GM23338 (cell line): ENCODE measurements at regions not wholly inside any gene's neighbourhood (a gene's known extent, or its start where the extent isn't known, plus 50 kb on each side); places are given as distances from the start of the nearest gene placed in this dataset.

Experiments
- CREB1 ChIP-seq: fragments of 250-450 bp; sonication (Bioruptor Pico); IDR thresholded peaks from 2 replicates; pipeline ENCODE4 v1.5.0; 2020; ENCODE audit warnings: low read depth, mild to moderate bottlenecking, moderate library complexity
- EZH2 ChIP-seq: fragments of 200-600 bp; sonication (generic); IDR thresholded peaks from one replicate; pipeline ENCODE4 v1.8.0; 2017; ENCODE audit warnings: antibody characterized with exemption, mild to moderate bottlenecking, low read depth; ENCODE audit not compliant: unreplicated experiment
- EZH2phosphoT487 ChIP-seq: fragments of 200-600 bp; sonication (generic); IDR thresholded peaks from one replicate; pipeline ENCODE4 v1.8.1; 2018; ENCODE audit warnings: antibody characterized with exemption; ENCODE audit not compliant: unreplicated experiment
- JUNB ChIP-seq: IDR thresholded peaks from one replicate; pipeline ENCODE4 v1.6.1; 2016; ENCODE audit warnings: antibody characterized with exemption; ENCODE audit not compliant: unreplicated experiment
- POLR2AphosphoS5 ChIP-seq: IDR thresholded peaks from 2 replicates; pipeline ENCODE4 v1.6.1; 2016; ENCODE audit warnings: antibody characterized with exemption, low read depth
- ZNF114 ChIP-seq: fragments of 250-450 bp; sonication (Bioruptor Pico); IDR thresholded peaks from 2 replicates; pipeline ENCODE4 v1.5.0; 2020; ENCODE audit warnings: mild to moderate bottlenecking, moderate library complexity
- ZNF331 ChIP-seq: fragments of 250-450 bp; sonication (Bioruptor Pico); IDR thresholded peaks from 2 replicates; pipeline ENCODE4 v1.5.0; 2020; ENCODE audit warnings: low read depth, mild to moderate bottlenecking, moderate library complexity
- TF ChIP-seq, protein P1 (sequence below): IDR thresholded peaks from one replicate; pipeline ENCODE4 v1.6.1; 2018; ENCODE audit warnings: antibody characterized with exemption; ENCODE audit not compliant: unreplicated experiment
- TF ChIP-seq, protein P2 (sequence below), 2 experiments: fragments of 200-600 bp in 1 of 2; sonication (generic) in 1 of 2; conservative IDR thresholded peaks; 2 replicates each; pipeline versions ENCODE4 v1.5.1 to v1.6.1; 2016 to 2017; ENCODE audit warnings: antibody characterized with exemption in 2 of 2, low read depth in 2 of 2, mild to moderate bottlenecking in 2 of 2, moderate library complexity in 1 of 2
- TF ChIP-seq, protein P3 (sequence below): IDR thresholded peaks from 2 replicates; pipeline ENCODE4 v1.6.1; 2016; ENCODE audit warnings: antibody characterized with exemption

DNA sequence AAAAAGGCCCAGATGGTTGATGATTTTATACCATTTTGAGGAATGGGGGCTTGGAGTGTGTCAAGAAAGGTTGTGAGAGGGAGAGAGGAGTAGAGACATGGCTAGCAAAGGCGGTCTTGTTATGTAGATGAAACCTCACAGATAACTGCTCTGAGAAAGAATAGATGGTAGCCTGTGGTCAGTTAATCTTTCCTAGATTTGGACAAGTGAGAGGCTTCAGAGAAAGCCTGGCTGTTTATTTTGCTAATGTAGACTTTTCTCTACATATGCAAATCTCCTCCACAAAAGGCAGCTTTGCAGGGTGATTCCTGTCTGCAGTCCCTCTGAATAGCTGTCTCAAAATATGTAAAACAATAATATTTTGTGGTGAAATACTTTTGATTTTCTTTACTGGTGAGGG, 177.3 kb downstream of the OTOL1 start:
- TF ChIP-seq, protein P1, sequence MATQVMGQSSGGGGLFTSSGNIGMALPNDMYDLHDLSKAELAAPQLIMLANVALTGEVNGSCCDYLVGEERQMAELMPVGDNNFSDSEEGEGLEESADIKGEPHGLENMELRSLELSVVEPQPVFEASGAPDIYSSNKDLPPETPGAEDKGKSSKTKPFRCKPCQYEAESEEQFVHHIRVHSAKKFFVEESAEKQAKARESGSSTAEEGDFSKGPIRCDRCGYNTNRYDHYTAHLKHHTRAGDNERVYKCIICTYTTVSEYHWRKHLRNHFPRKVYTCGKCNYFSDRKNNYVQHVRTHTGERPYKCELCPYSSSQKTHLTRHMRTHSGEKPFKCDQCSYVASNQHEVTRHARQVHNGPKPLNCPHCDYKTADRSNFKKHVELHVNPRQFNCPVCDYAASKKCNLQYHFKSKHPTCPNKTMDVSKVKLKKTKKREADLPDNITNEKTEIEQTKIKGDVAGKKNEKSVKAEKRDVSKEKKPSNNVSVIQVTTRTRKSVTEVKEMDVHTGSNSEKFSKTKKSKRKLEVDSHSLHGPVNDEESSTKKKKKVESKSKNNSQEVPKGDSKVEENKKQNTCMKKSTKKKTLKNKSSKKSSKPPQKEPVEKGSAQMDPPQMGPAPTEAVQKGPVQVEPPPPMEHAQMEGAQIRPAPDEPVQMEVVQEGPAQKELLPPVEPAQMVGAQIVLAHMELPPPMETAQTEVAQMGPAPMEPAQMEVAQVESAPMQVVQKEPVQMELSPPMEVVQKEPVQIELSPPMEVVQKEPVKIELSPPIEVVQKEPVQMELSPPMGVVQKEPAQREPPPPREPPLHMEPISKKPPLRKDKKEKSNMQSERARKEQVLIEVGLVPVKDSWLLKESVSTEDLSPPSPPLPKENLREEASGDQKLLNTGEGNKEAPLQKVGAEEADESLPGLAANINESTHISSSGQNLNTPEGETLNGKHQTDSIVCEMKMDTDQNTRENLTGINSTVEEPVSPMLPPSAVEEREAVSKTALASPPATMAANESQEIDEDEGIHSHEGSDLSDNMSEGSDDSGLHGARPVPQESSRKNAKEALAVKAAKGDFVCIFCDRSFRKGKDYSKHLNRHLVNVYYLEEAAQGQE, result no peak
- no peak for TF ChIP-seq EZH2
- TF ChIP-seq POLR2AphosphoS5, result no peak
- TF ChIP-seq EZH2phosphoT487, result no peak
- TF ChIP-seq, protein P2, sequence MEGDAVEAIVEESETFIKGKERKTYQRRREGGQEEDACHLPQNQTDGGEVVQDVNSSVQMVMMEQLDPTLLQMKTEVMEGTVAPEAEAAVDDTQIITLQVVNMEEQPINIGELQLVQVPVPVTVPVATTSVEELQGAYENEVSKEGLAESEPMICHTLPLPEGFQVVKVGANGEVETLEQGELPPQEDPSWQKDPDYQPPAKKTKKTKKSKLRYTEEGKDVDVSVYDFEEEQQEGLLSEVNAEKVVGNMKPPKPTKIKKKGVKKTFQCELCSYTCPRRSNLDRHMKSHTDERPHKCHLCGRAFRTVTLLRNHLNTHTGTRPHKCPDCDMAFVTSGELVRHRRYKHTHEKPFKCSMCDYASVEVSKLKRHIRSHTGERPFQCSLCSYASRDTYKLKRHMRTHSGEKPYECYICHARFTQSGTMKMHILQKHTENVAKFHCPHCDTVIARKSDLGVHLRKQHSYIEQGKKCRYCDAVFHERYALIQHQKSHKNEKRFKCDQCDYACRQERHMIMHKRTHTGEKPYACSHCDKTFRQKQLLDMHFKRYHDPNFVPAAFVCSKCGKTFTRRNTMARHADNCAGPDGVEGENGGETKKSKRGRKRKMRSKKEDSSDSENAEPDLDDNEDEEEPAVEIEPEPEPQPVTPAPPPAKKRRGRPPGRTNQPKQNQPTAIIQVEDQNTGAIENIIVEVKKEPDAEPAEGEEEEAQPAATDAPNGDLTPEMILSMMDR (conservative IDR thresholded peaks at IDR 0.05; ENCODE audit: low read depth in 2 of 2), result no peak
- TF ChIP-seq JUNB, result no peak
- TF ChIP-seq CREB1 (CRISPR knock-in tag), result no peak
- no peak for TF ChIP-seq ZNF114 (CRISPR knock-in tag)
- TF ChIP-seq ZNF331, result no peak
- TF ChIP-seq, protein P3, sequence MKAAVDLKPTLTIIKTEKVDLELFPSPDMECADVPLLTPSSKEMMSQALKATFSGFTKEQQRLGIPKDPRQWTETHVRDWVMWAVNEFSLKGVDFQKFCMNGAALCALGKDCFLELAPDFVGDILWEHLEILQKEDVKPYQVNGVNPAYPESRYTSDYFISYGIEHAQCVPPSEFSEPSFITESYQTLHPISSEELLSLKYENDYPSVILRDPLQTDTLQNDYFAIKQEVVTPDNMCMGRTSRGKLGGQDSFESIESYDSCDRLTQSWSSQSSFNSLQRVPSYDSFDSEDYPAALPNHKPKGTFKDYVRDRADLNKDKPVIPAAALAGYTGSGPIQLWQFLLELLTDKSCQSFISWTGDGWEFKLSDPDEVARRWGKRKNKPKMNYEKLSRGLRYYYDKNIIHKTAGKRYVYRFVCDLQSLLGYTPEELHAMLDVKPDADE, result no peak
